ENCODE measurements at regions not wholly inside any gene's neighbourhood (a gene's known extent, or its start where the extent isn't known, plus 50 kb on each side); places are given as distances from the start of the nearest gene placed in this dataset.
A peak's percentile ranks its signal among the peaks of the same experiment; 100 is the strongest.

DNA sequence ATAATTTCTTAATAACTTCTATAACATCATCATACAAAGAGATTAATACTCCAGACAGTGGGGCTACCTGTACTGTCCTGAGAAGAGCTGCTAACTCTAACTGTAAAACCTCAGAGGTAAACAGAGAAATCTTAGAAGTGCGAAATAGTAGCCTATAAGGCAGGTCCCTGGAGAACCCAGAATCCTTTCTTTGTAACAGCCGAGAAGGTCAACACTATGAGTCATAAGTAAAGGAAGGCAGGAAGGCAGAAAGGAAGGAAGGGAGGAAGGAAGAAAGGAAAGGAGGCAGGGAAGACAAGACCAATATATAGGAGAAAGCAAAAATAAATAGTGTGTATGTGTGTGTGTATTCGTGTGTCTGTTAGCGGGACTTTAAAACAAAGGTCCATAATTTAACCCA lies 540.6 kb downstream of the ZWINT start:
- no peak overlapping the region for H3K4me3 ChIP-seq
- intact Hi-C loops (cut with DNase I): no loop called here
- H3K27me3 ChIP-seq (ENCODE audit: low read depth): no peaks in the 10 kb centered on the region
- H3K27ac ChIP-seq: no peak overlapping the region
- TF ChIP-seq, protein P1, sequence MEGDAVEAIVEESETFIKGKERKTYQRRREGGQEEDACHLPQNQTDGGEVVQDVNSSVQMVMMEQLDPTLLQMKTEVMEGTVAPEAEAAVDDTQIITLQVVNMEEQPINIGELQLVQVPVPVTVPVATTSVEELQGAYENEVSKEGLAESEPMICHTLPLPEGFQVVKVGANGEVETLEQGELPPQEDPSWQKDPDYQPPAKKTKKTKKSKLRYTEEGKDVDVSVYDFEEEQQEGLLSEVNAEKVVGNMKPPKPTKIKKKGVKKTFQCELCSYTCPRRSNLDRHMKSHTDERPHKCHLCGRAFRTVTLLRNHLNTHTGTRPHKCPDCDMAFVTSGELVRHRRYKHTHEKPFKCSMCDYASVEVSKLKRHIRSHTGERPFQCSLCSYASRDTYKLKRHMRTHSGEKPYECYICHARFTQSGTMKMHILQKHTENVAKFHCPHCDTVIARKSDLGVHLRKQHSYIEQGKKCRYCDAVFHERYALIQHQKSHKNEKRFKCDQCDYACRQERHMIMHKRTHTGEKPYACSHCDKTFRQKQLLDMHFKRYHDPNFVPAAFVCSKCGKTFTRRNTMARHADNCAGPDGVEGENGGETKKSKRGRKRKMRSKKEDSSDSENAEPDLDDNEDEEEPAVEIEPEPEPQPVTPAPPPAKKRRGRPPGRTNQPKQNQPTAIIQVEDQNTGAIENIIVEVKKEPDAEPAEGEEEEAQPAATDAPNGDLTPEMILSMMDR (IDR thresholded peaks at IDR 0.05): no peak
- DNase-seq (no peak), ATAC-seq (no peak)
- no peaks in the 10 kb centered on the region for H3K4me1 ChIP-seq
- peaks cover 3% of the 10 kb centered on the region for H3K9me3 ChIP-seq
- no peaks in the 10 kb centered on the region for H3K36me3 ChIP-seq

DNA sequence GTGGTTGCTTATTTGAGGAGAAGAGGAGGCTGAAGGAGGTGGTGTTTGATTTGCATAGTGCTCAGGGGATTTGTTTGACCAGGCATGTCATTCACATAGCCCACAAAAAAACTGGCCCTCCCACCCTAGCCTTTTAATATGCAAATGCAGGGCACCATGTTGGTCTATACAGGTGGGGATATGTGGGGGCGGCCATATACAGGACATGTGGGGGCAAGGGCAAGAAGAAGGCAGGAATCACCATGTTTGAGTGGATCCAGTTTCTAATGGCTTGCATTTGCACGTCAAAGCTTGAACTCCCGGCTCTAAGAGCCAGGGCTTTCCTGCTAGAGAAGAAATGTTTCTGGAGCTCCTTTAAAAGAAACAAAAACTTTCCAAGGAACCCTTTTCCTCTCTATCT lies 541.0 kb downstream of the ZWINT start:
- Histone ChIP-seq H3K4me1 (no peaks in the 10 kb centered on the region), H3K9me3 (peaks cover 3% of the 10 kb centered on the region), H3K4me3 (no peak overlapping the region), H3K27me3 (ENCODE audit: low read depth) (no peaks in the 10 kb centered on the region), H3K36me3 (no peaks in the 10 kb centered on the region), H3K27ac (no peak overlapping the region)
- DNase-seq: no peak
- intact Hi-C loops (cut with DNase I): no loop called here
- TF ChIP-seq, protein P1 (IDR thresholded peaks at IDR 0.05): no peak
- ATAC-seq: no peak

DNA sequence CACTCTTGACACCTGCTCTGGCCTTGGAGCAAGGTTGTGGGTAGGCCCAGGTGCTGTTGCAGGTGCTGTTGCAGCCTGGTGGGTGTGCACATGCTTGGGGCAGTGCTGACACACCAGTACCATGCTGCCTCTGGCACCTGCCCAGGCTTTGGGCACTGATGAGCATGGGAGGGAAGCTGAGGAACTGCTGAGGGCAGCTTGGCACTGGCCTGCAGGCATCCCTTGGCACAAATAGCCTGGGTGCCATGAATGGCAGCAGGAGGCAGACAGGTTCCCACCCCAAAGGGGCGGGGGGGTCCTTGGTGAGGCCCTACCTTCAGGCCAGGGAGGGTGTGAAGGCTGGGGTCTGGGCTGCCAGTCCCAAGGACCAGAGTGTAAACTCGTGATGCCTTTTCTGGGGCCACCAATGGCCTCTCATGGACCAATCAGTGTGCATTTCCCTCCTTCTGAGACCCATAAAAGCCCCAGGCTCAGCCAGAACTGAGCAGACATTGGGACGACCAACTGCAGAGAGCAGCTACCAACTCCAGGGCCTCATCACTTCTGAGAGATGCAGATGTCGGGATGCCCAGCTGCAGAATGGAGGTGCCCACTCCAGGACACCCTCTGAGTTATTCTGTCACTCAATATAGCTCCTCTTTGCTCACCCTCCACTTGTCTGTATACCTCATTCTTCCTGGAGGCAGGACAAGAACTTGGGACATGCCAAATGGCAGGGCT lies 547.4 kb downstream of the ZWINT start:
- Histone ChIP-seq H3K9me3 (no peaks in the 10 kb centered on the region), H3K27me3 (ENCODE audit: low read depth) (no peaks in the 10 kb centered on the region), H3K4me3 (no peak overlapping the region), H3K27ac (no peak overlapping the region), H3K36me3 (no peaks in the 10 kb centered on the region), H3K4me1 (no peaks in the 10 kb centered on the region)
- intact Hi-C loops (cut with DNase I): no loop called here
- peak; percentile 29 for DNase-seq
- TF ChIP-seq, protein P1 (IDR thresholded peaks at IDR 0.05): no peak
- ATAC-seq: peak in 1 of 2 donors; percentile 30

DNA sequence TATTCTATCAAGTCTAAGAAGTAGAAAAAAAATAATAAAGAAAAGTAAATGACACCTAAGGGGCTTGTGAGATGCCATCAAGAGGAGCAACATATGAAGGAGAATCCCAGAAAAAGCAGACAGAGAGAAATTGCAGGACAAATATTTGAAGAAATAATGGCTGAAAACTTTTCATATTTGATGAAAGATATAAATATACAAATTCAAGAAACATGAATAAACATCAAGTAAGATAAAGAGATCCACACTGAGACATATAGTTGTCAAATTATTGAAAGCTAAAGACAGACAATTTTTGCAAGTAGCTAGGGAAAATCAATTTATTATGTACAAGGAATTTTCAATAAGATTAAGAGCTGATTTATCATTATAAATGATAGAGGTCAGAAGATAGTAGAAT lies 558.0 kb downstream of the ZWINT start:
- no peaks in the 10 kb centered on the region for H3K4me1 ChIP-seq
- peaks cover 4% of the 10 kb centered on the region for H3K9me3 ChIP-seq
- intact Hi-C loops (cut with DNase I): no loop called here
- ATAC-seq: no peak
- DNase-seq: no peak
- H3K36me3 ChIP-seq: no peaks in the 10 kb centered on the region
- H3K27ac ChIP-seq: no peak overlapping the region
- H3K4me3 ChIP-seq: no peak overlapping the region
- TF ChIP-seq, protein P1 (IDR thresholded peaks at IDR 0.05): no peak
- H3K27me3 ChIP-seq (ENCODE audit: low read depth): no peaks in the 10 kb centered on the region

DNA sequence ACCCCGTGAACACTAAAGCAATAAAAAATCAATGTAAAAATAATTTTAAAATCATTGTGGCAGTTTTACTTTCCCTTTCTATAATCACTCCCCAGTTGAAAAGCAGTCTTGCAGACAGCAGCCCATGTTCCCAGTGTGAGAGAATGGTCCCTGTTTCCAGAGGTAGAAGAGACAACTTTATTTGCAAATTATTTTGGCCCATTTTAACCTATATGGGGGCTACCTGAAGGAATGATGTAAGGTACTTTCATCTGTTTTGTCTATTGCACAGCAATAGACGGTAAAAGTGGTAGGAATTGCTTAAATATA lies 559.8 kb downstream of the ZWINT start:
- Histone ChIP-seq H3K27ac (no peak overlapping the region), H3K27me3 (ENCODE audit: low read depth) (no peaks in the 10 kb centered on the region), H3K9me3 (peaks cover 4% of the 10 kb centered on the region), H3K4me3 (no peak overlapping the region), H3K4me1 (no peaks in the 10 kb centered on the region), H3K36me3 (no peaks in the 10 kb centered on the region)
- TF ChIP-seq, protein P1 (IDR thresholded peaks at IDR 0.05): no peak
- DNase-seq: no peak
- intact Hi-C loops (cut with DNase I): no loop called here
- ATAC-seq: no peak

Measured in lower lobe of right lung (tissue), 2 donors.